Keratinocyte (primary cell): ENCODE measurements at regions not wholly inside any gene's neighbourhood (a gene's known extent, or its start where the extent isn't known, plus 50 kb on each side); places are given as distances from the start of the nearest gene placed in this dataset.

Experiments used
- DNase-seq: peaks from one replicate; pipeline ENCODE4 v3.0.0-alpha.2; 2011; ENCODE audit warnings: low read depth, missing footprints, low spot score
- FAIRE-seq: peaks from 2 replicates; lab custom pipeline; 2011; peaks lifted over from hg19 to GRCh38; lab: Jason Lieb, UNC
- H2AFZ ChIP-seq: 2 replicates; pipeline ENCODE4 v1.6.0; 2012; ENCODE audit warnings: low read length, control low read depth, inconsistent platforms; ENCODE audit not compliant: control insufficient read depth
- H3K27ac ChIP-seq: 2 replicates; pipeline ENCODE4 v1.5.1; 2011; ENCODE audit warnings: low read length; ENCODE audit not compliant: control insufficient read depth, insufficient read depth
- H3K27me3 ChIP-seq: 3 replicates; pipeline ENCODE4 v1.6.0; 2011; ENCODE audit warnings: low read length; ENCODE audit not compliant: control insufficient read depth, insufficient read depth; ENCODE audit errors: extremely low read depth
- H3K36me3 ChIP-seq, 2 experiments: 2 replicates in 1 of 2; 3 replicates in 1 of 2; pipeline ENCODE4 v1.5.1; 2011; ENCODE audit warnings: low read length in 2 of 2, mild to moderate bottlenecking in 1 of 2; ENCODE audit not compliant: control insufficient read depth in 2 of 2, insufficient read depth in 2 of 2; ENCODE audit errors: extremely low read depth in 1 of 2
- H3K4me1 ChIP-seq: 3 replicates; pipeline ENCODE4 v1.5.1; 2011; ENCODE audit warnings: low read length; ENCODE audit not compliant: control insufficient read depth, insufficient read depth; ENCODE audit errors: extremely low read depth
- H3K4me2 ChIP-seq: 3 replicates; pipeline ENCODE4 v1.6.0; 2011; ENCODE audit warnings: low read depth, low read length; ENCODE audit not compliant: control insufficient read depth, insufficient read depth; ENCODE audit errors: extremely low read depth
- H3K4me3 ChIP-seq, 3 experiments: fragments of 200-600 bp in 1 of 3; sonication (generic) in 1 of 3; 2 replicates in 2 of 3; 3 replicates in 1 of 3; pipeline ENCODE4 v1.5.1; 2011 to 2016; ENCODE audit warnings: low read length in 3 of 3, mild to moderate bottlenecking in 3 of 3, control low read depth in 2 of 3, inconsistent platforms in 1 of 3, low read depth in 1 of 3, mixed read lengths in 1 of 3, mixed run types in 1 of 3, moderate library complexity in 1 of 3; ENCODE audit not compliant: control insufficient read depth in 2 of 3, insufficient read depth in 2 of 3; ENCODE audit errors: extremely low read depth in 1 of 3
- H3K79me2 ChIP-seq: 2 replicates; pipeline ENCODE4 v1.6.0; 2012; ENCODE audit warnings: low read length; ENCODE audit not compliant: control insufficient read depth, insufficient read depth
- H3K9ac ChIP-seq: 3 replicates; pipeline ENCODE4 v1.6.0; 2011; ENCODE audit warnings: low read length; ENCODE audit not compliant: control insufficient read depth, insufficient read depth; ENCODE audit errors: extremely low read depth
- H3K9me1 ChIP-seq: 3 replicates; pipeline ENCODE4 v1.6.0; 2011; ENCODE audit warnings: low read length; ENCODE audit not compliant: control insufficient read depth, insufficient read depth; ENCODE audit errors: extremely low read depth
- H3K9me3 ChIP-seq: 2 replicates; pipeline ENCODE4 v1.5.1; 2012; ENCODE audit warnings: low read depth, low read length; ENCODE audit not compliant: control insufficient read depth
- H4K20me1 ChIP-seq: 3 replicates; pipeline ENCODE4 v1.6.0; 2011; ENCODE audit warnings: low read length; ENCODE audit not compliant: control insufficient read depth, insufficient read depth; ENCODE audit errors: extremely low read depth
- CTCF ChIP-seq, 3 experiments: IDR thresholded peaks in 1 of 3; conservative IDR thresholded peaks in 1 of 3; optimal IDR thresholded peaks in 1 of 3; 2 replicates in 2 of 3; 3 replicates in 1 of 3; pipeline versions ENCODE3 to v1.5.1; 2011; ENCODE audit warnings: low read length in 3 of 3, mild to moderate bottlenecking in 3 of 3, moderate library complexity in 2 of 3, control low read depth in 1 of 3, inconsistent platforms in 1 of 3; ENCODE audit not compliant: insufficient read depth in 2 of 3; ENCODE audit errors: extremely low read depth in 1 of 3
- EZH2 ChIP-seq: IDR thresholded peaks from one replicate; pipeline ENCODE4 v1.6.1; 2012; ENCODE audit warnings: inconsistent platforms, mild to moderate bottlenecking, low read length, moderate library complexity
- dilution Hi-C: fragments of 300-500 bp; cut with MboI; formaldehyde crosslinking; loops from one replicate; pipeline ENCODE4 v1.7.0; 2020; ENCODE audit warnings: low sequenced_read_pairs; ENCODE audit not compliant: extremely low pct_ligation_motif_present

DNA sequence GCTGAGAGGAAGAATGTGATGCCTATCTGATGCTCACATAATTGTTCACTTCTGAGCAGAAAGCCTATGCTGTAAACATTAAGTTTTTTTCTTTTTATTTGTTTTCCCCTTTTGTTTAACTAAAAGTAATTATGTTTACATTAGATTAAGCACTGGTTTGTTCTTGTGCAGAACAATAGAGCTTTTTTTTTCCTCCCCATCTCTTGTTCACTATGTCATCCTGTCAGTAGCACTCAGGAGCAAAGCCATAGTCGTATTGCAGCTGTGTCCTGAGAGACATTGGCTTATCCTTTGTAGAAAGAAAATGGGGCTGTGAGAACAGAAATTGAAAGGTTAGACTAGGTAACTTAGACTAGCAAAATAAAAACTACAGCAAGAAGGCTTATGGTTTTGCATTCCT, 301.8 kb upstream of the RAG2 start:
- Histone ChIP-seq H3K27ac (no peak overlapping the region), H3K79me2 (no peaks in the 10 kb centered on the region), H3K36me3 (no peaks in the 10 kb centered on the region), H3K27me3 (no peaks in the 10 kb centered on the region), H3K9me1 (no peaks in the 10 kb centered on the region), H3K4me3 (no peak overlapping the region), H3K4me1 (no peaks in the 10 kb centered on the region), H3K4me2 (no peak overlapping the region), H3K9ac (no peak overlapping the region), H4K20me1 (no peaks in the 10 kb centered on the region), H2AFZ (no peak overlapping the region), H3K9me3 (no peaks in the 10 kb centered on the region)
- DNase-seq = no peak
- dilution Hi-C loops = no loop called here
- TF ChIP-seq EZH2 (no peak), CTCF (optimal IDR thresholded peaks at IDR 0.05 in 1 of 3, IDR thresholded peaks at IDR 0.05 in 1 of 3, conservative IDR thresholded peaks at IDR 0.05 in 1 of 3; ENCODE audit: extremely low read depth in 1 of 3, insufficient read depth in 2 of 3, low read length in 3 of 3) (no peak)
- no peak for FAIRE-seq

GRCh38 chr11:36890841-36891240, 292.8 kb upstream of the RAG2 start:
- Histone ChIP-seq H3K4me2 (no peak overlapping the region), H3K36me3 (no peaks in the 10 kb centered on the region), H3K9ac (no peak overlapping the region), H3K27ac (no peak overlapping the region), H3K4me3 (no peak overlapping the region), H3K9me3 (no peaks in the 10 kb centered on the region), H4K20me1 (no peaks in the 10 kb centered on the region), H3K27me3 (no peaks in the 10 kb centered on the region), H3K4me1 (no peaks in the 10 kb centered on the region), H3K79me2 (no peaks in the 10 kb centered on the region), H2AFZ (no peak overlapping the region), H3K9me1 (no peaks in the 10 kb centered on the region)
- dilution Hi-C loops = no loop called here
- TF ChIP-seq CTCF (optimal IDR thresholded peaks at IDR 0.05 in 1 of 3, IDR thresholded peaks at IDR 0.05 in 1 of 3, conservative IDR thresholded peaks at IDR 0.05 in 1 of 3; ENCODE audit: extremely low read depth in 1 of 3, insufficient read depth in 2 of 3, low read length in 3 of 3) (no peak), EZH2 (no peak)
- DNase-seq (no peak), FAIRE-seq (no peak)
